ENCODE measurements at regions not wholly inside any gene's neighbourhood (a gene's known extent, or its start where the extent isn't known, plus 50 kb on each side); places are given as distances from the start of the nearest gene placed in this dataset.

DNA sequence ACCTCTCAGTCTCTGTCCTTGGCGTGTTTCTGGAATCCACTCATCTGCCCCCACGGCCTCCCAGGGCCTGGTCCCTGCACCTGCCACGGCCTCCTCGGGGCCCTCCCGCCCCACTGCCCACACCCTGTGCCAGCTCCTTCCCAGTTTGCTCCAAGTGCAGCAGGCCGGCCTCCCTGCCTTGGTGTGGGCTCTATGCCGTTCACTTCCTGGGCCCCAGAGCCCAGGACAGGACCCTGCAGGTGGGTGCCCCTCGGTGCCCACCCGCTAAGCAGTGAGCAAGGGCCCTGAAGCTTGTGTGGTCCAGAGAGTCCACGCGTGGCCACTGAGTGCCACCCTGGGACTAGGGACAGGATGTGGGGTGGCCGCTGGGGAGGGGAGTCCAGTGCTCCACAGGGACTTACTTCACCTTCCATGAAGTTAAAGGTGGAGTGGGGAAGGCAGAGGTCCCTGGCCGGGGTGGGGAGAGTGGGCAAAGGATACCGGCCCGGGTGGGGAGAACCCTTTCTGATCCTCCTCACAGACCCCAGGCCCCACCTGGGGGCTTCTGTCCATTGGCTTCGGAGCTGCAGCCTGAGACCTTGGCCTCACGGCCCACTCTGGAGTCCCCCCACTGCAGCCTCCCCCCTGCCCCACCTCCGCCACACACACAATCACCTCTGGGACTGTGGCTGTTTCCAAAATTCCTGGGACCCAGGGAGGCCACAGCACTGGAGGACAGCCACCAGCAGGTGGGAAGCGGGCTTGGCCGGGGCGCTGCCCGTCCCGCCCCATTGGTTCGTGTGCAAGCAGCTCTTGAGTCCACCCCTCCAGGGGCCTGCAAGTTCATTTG, 60.0 kb upstream of the NKX1-1 start:
- H3K27ac ChIP-seq: no peak overlapping the region
- TF ChIP-seq, protein P1, sequence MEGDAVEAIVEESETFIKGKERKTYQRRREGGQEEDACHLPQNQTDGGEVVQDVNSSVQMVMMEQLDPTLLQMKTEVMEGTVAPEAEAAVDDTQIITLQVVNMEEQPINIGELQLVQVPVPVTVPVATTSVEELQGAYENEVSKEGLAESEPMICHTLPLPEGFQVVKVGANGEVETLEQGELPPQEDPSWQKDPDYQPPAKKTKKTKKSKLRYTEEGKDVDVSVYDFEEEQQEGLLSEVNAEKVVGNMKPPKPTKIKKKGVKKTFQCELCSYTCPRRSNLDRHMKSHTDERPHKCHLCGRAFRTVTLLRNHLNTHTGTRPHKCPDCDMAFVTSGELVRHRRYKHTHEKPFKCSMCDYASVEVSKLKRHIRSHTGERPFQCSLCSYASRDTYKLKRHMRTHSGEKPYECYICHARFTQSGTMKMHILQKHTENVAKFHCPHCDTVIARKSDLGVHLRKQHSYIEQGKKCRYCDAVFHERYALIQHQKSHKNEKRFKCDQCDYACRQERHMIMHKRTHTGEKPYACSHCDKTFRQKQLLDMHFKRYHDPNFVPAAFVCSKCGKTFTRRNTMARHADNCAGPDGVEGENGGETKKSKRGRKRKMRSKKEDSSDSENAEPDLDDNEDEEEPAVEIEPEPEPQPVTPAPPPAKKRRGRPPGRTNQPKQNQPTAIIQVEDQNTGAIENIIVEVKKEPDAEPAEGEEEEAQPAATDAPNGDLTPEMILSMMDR (conservative IDR thresholded peaks at IDR 0.05): no peak
- TF ChIP-seq ZFX (IDR thresholded peaks at IDR 0.05): no peak

DNA sequence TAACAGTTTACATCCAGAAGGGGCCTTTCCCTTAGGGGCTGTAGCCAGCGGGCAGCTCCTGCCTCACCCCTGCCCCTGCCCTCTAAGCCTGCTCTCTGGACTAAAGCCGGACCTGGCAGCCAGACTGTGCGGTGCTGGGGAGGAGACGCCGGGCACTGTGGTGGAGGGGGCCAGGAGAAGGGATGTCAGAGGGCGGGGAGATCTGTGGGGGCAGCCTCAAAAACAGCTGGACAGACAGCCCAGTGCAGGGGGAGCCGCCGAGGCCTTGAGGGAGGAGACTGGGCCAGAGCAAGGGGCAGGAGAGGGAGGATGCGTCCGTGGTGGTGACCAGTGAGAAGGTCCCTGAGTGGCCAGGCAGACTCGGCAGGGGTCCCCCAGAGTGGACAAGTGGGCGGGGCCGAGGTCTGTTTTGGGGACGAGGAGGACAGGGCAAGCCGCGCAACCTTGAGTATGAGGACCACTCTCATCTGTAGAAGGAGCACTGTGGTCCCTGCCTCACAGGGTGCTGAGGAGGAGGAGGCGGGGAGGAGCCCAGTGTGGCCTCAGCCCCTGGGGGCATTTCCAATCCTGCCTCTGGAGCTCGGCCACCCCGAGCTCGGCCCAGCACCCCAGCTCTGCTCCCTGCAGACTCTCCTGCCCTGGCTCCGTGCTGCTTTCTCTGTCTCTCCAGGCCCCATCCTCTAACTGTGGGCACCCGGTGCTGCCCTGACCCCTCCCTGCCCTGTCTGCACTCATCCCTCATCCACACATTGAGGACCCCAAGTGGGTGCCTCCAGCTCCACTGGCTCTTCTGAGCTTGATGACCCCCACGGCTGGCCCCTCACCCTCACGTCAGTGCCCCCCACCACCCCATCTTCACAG, 59.2 kb upstream of the NKX1-1 start:
- TF ChIP-seq, protein P1 (conservative IDR thresholded peaks at IDR 0.05): no peak
- no peak for TF ChIP-seq ZFX (IDR thresholded peaks at IDR 0.05)
- H3K27ac ChIP-seq: no peak overlapping the region

DNA sequence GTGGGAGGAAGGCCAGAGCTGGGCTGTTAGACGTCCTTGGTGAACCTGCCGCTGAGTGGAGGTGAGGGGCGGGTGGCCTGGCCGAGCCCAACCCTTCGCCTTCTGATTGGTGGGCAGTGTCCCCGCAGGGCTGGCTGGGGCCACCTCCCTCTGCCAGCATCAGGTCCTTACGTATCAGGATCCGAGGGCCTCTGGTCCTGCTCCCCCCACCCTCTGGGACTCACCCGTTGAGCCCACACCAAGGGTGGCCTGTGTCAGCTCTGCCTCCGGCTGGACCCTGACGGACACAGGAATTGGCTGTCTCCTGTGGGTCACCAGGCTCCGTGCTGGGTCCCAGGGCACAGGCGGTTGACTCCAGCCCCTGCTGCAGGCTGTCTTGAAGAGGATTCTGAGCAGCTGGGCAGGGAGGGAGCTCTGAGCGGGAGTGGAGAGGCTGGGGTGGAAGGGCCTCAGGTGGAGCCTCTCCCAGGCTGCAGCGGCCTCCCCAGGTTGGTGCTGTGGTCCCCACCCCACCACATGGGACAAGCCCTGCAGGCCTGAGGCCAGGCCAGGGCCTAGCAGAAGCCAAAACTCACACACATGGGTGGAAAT, 58.4 kb upstream of the NKX1-1 start:
- H3K27ac ChIP-seq: no peak overlapping the region

DNA sequence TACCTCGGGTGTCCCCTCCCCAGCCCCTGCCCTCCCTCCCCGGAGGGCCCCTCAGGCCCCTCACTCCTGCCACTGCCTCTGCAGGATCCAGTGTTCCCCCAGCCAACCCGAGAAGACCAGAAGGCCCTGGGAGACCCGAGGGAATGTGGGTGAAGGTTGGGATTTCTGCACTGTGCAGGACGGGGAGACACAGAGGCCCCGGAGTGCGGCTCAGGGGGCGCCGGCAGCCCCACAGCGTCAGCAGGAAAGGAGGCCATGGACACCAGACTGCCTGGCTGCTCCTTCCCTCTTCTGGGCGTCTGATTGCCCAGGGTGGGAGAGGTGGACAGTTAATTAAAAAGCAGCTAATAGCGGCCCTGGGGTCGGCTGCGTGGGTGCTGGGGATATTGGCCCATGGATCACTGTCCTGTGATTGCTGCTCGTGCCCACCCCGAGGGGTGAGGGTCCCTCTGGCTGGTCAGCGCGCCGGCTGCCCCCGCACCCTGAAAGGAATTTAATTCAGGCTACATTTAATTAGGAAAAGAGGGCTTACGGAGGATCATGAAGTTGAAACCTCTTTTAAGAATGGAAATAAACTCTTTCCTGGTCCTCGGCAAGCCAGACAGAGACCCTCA, 57.8 kb upstream of the NKX1-1 start:
- H3K27ac ChIP-seq: no peak overlapping the region
- TF ChIP-seq ZFX (IDR thresholded peaks at IDR 0.05): no peak
- TF ChIP-seq, protein P1 (conservative IDR thresholded peaks at IDR 0.05): no peak

More for the DNA sequence above, 58.4 kb upstream of the NKX1-1 start:
- TF ChIP-seq, protein P1 (conservative IDR thresholded peaks at IDR 0.05): no peak
- no peak for TF ChIP-seq ZFX (IDR thresholded peaks at IDR 0.05)

DNA sequence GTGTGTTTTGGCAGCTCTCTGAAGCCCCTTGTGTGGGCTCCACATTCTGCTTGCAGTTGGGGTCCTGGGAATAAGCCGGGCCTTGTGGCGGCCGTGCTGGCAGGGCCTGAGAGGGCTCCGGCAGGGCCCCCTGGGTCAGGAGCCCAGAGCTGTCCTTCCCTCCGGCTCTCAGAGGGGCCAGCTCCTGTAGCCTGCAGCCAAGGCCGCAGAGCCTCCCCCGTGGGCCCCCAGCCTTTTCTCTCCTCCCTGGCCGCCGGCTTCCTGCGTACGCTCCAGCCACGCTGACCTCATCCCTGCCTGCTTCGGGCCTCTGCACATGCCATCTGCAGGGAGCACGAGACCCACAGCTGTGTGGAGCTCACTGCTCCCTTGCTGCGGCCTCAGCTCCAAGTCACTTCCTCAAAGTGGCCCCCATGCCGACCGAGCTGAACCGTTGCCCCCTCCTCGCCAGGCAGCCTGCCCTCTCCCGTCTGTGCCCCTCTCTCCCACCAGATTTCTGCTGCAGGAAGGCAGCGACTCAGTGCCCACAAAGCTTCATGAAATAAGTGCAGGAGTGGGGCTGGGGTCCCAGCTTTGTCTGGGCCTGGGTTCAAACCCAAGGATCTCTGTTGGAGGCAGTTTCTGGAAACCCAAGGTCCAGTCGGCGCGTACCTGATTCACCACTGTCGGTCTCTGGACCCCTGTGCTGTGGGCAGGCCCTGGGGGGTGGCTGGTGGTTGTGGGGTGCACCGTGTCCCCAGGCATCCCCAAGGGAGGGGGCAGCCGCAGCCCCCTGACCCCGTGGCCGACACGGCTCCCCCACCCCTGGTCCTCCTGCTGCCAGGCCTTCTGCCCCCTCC, 57.1 kb upstream of the NKX1-1 start:
- TF ChIP-seq ZFX (IDR thresholded peaks at IDR 0.05): no peak
- TF ChIP-seq, protein P1 (conservative IDR thresholded peaks at IDR 0.05): no peak
- H3K27ac ChIP-seq: no peak overlapping the region

DNA sequence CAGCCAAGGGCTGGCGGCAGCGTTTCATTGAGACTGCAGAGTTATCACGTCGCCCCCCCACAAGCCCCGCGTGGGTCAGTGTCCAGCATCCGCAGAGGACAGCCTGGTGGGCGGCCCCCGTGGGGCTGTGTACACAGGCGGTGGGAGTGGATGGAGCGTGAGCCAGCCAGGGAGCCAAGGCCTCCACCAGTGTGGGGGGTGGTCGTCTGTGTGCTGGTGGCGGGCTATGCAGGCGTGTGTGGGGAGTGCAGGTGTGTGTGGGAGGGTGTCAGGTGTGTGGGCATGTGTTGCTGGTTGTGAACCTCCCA, 56.5 kb upstream of the NKX1-1 start:
- no peak overlapping the region for H3K27ac ChIP-seq
- no peak for TF ChIP-seq ZFX (IDR thresholded peaks at IDR 0.05)
- TF ChIP-seq, protein P1 (conservative IDR thresholded peaks at IDR 0.05): no peak

All from C4-2B (cell line).